ENCODE measurements at regions not wholly inside any gene's neighbourhood (a gene's known extent, or its start where the extent isn't known, plus 50 kb on each side); places are given as distances from the start of the nearest gene placed in this dataset.
"Not testable (repeated sequence)": the region's sequence is repeated elsewhere in the genome, so short reads cannot be mapped to it uniquely, and the experiment has no call there.

DNA sequence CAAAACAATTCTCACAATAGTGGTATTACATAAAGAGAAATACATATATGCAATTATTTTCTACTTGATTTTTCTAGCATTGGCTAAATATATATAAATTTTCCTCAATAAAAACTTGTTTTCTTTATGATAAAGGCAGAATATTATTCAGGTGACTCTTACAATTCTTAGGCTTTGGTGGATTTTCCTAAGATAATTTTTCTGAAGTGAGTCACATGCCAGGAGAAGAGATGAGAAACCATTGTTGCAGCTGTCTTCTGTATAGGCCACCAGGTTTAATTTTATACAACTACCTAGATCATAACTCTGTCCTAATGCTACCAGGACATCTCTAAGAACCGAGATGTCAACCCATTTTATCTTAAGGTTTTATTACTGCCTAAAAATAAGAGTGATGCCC is 552.4 kb upstream of the CDH2 start:
- DNase-seq: no peak

DNA sequence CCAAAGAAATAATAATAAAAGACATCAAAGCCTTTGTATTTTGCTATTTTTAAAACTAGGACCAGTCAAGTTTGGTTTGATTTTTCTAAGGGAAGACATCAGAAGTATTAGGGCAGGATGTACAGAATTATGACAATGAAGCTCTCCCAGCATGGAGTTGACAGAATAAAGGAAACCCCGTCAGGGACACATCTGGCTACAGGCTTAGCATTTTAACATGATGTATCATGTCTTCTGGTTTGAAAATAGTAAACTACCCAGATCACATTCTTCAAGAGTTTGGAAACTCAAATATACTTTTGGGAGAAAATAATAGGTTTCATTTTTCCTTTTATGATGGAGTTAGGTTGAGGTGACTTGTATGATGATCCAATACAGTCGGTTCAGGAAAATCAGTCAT is 552.0 kb upstream of the CDH2 start:
- no peak for DNase-seq

DNA sequence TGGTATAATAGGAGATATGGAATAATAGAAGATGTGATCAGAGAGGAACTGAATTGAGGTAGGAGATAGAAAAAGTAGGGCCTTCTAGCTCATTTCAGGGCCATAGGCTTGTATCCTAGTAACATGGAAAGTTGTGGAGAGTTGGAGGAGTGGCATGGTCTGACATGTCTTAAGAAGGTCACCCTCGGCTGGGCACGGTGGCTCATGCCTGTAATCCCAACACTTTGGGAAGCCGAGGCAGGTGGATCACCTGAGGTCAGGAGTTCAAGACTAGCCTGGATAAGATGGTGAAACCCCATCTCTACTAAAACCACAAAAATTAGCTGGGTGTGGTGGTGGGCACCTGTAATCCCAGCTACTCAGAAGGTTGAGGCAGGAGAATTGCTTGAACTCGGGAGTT is 550.3 kb upstream of the CDH2 start:
- not testable (repeated sequence) for DNase-seq

DNA sequence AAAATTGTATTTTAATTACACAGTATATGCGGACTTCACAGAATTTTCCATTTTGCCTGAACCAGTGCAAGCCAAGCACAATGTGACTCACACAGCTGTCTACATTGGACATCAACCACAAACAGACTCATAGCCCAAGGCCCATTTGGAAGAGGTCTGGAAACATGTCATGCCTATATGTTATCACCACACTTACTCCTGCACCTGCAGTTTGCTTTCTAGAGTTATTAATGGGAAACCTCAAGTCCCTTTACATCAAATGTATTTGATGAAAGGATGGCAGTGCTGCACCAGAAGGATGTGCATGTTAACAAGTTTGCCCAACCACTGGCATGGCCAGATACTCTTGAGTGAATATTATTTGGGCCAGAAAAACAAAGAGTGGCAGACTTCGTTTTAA is 548.9 kb upstream of the CDH2 start:
- no peak for DNase-seq

DNA sequence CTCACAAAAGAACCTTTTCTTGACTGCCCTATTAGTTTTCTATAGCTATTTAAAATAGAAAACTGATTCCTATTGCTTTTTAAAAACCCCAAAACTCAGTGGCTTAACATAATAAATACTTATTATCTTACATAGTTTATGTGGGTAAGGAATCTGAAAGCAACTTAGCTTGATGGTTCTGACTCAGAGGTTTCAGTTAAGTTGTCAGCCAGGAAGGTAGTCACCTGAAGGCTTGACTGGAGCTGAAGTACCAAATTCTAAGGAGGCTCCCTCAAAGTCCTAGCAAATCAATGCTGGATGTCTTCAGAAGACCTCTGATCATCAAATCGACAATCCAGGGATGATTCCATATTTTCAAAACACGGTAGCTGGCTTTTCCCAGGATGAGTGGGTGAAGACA is 546.6 kb upstream of the CDH2 start:
- no peak for DNase-seq

DNA sequence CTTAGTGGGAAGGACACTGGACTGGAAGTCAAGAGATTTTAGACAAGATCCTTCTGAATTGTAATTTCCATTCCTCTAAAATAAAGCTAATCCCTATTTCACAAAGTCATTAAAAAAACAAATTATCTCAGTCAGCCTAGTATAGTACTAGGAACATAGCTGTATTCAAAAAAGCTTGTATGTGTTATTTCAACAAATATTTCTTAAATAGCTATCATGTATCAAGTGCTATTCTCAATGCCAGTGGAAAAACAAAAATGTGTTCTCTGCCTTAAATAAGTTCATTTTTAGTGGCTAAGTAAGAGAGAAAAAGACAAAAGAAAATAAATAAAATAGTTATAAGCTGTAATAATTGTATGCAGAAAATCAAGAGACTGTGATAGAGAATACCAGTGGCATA is 541.8 kb upstream of the CDH2 start:
- DNase-seq: no peak

DNA sequence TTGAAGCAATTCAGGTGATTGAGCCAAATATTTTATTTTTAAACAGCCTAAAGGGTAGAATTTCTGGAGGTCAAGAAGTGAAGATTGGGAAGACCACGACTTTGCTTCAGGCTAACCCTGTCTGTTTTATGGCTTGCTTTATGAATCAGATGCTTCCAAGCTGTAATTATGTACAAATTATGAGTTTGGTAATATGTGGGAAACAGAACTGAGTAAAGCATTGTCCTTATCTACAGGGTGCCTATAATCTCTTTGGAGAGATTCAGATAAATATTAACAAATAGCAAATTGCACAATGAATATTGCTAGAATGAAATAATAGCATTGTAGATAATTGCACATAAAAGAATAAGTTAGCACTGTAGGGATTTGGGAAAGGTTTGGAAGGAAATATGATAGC is 539.4 kb upstream of the CDH2 start:
- no peak for DNase-seq

DNA sequence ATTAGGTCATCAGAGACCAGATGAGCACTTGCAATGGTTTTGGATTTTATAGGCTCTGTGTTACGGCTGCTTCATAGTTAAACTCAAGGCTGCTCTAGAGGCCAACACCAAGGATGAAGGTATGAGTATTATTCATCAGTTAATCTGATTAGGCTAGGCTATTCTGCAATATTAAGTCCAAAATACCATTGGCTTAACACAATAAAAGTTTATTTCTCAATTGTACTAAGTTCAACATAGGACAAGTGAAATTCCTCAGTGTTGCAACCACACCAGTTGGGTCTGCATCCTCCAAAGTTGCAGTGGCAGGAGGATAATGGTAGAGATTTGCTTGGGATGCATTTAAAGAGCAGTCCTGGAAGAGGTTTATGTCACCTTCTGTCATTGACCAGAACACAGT is 538.3 kb upstream of the CDH2 start:
- no peak for DNase-seq

DNA sequence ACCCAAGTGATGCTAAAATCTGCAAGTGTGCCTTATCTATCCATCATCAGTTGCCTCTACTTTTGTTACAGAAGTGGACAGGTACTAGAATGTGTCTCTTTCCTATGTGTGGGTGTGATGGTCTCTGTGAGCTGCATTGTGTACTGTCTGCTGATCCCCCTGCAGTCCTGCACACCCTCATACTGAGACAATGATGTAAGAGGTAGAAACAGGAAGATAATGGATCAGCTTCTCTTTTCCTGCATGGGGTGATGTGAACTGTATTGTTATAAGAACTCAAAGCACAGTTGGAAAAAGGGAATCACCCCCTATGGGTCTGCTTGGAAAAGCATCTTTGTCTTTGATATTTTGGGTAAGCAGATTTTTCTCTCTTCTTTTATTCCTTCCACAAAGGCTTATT is 537.6 kb upstream of the CDH2 start:
- DNase-seq: no peak

DNA sequence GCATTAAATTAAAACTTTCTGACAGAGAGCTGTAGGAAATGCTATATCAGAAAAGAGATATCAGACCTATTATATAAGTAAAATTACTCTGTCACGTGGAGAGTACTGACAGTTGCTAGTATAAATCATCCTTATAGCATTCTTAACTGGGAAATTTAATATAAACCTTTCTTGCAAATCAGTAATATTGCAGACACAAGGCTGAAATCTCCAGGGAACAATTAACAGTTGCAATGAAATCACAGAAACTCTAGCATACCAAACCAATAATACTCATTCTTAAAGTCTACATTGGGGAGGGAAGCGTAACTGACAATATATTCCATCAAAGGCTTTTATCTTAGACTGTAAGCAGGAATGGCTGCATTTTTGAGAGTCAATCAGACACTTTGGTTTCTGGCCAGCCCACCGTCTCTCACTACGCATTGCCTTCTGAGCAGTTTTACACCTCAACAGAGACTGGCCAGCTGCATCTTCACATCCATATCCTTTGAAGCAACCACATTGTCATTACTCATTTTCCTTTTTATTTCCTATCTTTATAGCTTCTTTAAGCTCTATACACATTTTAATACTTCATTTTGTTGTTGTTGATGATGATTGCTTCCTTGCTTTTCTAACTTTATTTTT is 536.0 kb upstream of the CDH2 start:
- DNase-seq: no peak

DNA sequence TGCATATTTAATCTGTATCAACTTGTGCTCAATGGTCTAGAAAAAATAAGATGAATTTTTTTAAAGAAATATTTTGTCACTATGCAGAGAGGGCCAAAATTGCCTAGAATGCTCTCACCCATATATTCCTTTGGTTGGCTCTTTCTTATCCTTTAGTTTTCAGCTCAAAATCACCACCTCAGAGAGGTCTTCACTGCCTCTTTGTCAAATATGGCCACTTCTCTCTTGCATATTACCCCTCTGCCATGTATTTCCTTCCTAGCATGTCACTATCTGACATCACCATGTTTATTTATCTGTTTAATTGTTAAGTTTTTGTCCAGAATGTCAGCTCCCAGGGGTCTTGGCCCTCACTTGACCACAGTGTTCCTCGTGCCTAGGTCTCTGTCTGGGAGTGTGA is 535.2 kb upstream of the CDH2 start:
- DNase-seq: no peak

DNA sequence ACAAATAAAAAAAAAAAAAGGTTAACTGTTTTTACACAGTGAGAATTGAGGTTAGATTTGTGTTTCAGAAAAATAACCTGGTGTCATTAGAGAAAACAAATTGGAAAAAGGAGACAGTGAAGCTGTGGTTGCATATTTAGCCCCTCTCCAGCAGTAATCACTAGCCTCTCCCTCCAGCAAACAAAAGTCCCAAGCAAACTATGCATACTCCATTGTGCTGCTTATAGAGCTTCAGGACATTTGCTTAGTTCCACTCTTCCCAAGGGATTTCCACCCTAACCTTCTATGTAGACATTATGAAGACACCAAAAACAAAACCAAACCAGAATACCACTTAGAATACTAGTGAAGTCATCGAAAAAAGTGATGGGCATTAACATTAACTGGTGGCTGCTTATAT is 534.2 kb upstream of the CDH2 start:
- DNase-seq: no peak

DNA sequence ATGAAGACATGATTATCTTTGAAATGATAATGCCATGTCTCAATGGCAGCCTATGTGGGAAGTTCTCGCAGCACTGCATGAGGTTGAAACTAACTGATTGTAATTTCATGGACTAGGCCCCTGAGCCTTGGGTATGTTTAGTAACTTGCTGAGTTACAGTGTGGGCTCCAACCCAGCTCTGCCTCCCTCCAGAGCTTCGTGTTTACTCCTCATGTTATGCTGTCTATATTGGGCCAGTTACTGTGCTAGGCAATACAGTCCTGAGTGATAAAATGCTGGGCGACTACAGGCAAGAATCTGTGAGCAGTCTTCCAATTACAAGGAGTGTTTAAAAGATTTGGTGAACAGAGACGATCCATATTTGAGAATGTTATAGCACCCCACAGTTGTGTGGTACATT is 530.1 kb upstream of the CDH2 start:
- DNase-seq: no peak

DNA sequence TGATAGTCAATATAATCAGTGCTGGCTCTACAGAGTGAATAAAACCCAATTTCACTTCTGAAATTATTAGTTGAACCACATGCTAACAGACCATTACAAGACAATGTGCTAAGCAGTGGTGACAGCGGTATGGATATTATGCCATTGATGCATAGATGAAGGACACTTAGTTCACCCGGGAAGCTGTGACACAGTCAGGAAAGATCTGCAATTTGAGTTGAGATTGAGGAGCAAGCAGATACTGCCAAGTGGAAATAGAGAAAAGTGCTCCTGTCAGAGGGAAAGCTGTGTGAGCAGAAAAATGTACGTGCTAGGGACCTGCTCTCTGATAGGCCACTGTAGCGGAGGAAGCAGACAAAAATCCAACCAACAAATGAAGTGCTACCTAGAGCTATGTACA is 529.5 kb upstream of the CDH2 start:
- no peak for DNase-seq

DNA sequence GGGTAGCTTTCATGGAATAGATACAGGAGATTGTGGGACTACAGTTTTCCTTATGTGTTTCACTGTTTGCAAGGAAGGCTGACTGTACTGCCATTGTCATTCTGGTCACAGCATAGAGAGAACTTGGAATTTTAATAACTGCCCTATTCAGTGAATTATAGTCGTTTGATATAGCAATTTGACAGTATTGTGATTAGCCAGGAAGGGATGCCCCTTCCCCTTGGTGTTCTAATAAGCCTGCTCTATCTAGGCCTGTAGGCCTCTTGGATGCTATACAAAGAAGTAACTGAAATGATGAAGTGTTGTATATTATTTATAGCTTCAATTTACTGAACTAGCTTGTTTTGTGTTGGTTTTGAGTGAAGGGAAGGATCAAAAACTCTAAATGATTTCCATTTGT is 528.6 kb upstream of the CDH2 start:
- no peak for DNase-seq

DNA sequence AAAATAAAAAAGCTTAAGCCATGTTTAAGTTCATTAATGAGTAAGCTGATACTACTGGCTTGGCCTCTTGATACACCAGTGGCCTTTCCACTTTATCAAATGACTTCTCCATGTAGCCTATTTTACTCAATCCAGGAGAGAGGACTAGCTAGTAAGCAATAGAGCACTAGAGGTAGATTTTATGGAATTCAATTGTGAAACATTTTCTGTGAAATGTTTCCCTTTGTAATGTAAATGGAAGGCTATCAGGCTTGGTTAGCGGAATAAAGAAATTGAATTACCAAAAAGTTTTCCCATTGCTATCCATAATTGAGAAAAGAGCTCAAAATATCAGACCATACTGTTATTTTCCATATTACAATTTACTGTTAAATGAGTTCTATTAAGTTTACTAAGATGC is 515.4 kb upstream of the CDH2 start:
- no peak for DNase-seq

DNA sequence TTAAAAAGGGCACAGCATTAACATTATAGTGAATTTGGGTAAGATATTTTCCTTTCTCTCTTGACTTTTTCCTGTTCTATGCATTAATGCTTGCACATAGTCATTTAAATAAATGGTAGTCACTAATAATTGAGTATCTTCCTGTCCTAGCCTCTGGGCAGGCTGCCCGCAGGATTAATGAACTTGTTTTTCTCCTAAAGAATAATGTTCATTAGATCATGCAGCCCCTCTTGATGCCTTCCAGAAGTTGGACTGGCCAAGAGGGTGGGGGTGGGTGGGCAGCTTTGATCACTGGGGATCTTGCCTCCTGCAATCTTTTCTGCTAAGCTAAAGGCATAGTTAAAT is 514.5 kb upstream of the CDH2 start:
- DNase-seq: no peak

DNA sequence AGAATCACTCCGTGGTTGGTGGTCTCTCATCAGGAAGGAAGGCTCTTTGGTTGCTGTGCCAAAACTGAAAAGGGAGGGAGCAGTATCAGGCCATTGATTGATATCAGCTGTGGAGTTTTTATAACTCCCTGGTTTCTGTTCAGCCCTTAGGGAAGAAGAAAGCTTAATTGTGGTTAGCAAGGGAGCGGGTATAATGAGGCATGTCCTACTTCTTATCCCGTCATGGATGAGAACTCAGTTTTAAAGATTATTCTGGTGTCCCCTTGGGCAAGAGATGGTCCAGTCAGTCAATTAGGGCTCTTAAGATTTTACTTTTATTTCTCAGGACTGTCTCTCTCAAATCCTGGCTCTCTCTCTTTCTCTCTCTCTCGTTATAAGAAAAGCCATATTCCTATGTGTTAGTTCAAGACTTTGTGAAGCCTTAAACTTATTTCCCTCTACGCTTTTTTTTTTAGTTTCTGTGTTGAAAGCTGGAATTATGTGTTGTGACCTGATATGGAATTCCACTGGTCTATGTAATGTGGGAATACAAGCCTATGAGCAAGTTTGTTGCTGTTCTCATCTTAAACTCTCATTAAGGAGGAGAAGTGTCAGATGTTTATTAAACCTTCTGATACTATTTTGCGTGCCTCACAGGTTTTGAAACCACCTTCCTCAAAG is 514.0 kb upstream of the CDH2 start:
- no peak for DNase-seq

DNA sequence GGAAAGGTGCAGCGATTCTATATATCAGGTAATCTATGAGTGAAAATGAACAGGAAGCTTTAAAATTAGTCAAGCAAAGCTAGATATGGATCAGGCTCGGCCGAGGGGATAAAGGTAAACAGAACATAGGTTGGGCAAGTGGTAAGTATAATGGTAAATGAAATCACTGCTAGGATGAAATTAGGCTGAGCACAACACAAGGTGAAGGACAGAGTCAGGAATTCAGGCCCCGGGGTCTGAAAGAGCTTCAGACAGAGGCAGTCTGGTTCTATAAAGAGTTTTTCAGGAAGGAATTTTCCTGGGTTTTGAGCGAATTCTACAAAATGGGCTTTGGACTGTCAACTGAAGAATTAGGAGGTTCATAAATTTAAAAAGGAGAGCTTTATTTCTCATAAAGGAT is 513.2 kb upstream of the CDH2 start:
- DNase-seq: no peak

DNA sequence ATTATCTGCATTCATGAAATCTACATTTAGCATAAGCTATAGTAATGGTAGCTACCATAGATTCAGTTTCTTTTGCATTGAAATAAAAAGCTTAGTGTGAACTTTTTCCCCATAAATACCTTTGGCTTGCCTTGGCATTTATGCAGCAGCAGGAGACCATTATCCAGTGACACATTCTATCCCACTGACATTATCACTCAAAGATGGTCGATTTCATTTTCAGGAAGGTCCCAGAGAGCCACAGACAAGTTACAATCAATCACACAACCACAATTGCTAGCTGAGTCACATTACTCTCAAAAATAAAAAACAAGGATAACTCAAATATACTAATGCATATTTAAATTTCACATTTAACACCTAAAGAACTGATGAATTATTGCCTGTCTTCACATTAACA is 512.7 kb upstream of the CDH2 start:
- no peak for DNase-seq

DNA sequence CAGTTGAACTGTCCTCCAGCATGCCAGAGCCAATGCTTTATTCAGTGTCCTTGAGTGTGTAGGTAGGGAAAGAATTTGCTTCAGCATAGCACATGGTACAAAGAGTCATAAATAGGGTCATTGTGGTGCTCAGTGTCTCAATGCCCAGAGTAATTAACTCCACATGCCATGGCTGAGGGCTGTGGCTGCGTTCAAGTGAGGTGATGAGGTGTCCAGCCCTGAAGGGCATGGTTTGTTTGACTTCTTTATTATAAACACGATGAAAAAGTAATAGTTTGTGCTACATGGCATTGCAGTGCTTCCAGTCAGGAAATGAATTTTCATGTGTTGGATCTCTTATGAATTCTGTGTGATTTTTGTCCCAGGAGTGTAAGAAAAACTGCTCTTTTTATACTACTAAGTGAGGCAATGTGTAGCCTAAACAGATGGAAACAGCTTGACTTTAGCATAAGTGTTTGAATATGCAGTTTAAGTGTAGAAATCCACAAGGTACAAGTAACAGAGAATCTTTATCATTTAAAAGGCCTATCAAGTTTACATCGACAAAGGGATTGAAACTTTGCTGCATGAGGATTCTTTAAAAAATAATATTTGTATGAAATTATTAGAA is 507.9 kb upstream of the CDH2 start:
- DNase-seq: no peak

DNA sequence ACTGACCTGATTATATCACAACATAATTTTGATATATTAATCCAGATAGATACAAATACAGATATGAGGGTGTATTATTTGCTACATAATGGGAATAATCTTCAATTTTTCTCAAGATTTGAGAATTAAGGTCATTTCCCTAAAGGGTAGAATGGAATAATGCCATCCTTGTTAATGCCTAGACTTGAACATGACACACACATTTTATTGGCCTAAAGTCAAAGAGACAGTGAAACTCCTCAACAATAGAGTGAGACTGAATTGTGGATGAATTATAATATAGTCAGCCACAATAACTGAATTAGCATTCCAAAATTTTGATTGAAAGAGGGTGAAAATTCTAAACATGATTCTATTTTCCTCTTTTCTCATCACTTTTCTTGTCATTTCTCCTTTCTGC is 506.0 kb upstream of the CDH2 start:
- DNase-seq: no peak

DNA sequence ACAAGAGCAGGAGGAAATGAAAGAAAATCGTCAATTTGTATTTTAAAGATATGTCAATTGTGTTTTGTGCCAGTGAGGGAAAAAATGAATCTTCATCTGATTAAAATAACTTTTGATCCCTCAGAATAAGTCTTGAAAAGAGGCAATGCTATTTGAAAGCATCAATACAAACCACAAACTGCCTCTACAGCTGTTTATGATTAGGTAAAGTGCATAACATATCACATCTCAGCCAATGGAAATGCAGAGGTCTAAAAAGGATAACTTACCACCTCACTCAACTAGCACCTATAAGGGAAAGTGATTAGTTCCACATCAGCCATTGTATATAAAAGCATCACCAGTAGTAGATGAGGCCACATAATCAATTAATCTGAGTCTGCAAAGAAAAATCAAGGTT is 492.2 kb upstream of the CDH2 start:
- DNase-seq: no peak

DNA sequence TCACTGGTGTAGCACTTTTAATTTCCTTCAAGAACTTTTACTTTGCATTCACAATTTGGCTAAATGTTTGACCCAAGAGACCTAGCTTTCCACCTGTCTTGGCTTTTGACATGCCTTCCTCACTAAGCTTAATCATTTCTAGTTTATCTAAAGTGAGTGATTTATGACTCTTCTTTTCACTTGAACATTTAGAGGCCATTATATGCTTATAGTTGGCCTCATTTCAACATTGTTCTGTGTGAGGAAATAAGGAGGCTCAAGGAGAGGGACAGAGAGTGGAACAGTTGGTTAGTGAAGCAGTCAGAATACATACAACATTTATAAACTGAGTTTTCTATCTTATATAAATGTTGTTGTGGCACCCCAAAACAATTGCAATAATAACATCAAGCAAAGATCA is 489.3 kb upstream of the CDH2 start:
- no peak for DNase-seq

DNA sequence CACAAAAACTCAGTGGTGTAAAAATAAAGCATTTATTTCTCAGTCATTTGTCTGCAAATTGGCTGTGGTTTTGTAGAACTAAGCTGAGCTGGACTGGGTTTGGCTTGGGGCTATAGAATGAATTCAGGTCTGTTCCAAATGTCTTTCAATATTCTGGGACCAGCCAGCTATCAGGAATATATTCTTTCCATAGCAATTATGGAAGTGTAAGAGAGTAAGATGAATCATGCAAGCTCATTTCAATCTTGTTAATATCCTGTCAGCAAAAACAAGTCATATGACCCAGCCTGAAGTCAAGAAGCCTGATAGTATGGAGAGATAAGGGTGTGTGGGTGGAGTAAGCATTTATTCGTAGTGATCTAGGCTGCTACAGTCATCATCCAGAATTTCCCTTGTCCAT is 481.0 kb upstream of the CDH2 start:
- DNase-seq: no peak
